A549 (cell line): ENCODE measurements at regions not wholly inside any gene's neighbourhood (a gene's known extent, or its start where the extent isn't known, plus 50 kb on each side); places are given as distances from the start of the nearest gene placed in this dataset.

ENCODE experiments used
- ATAC-seq, 2 experiments: fragments of 200-7000 bp in 1 of 2; fragments of >200 bp in 1 of 2; cut with Nextera tagmentation in 1 of 2; cut with Tn5 transposase in 1 of 2; 3 replicates each; pipeline versions ENCODE4 v1.8.0 to v1.9.1; 2018 to 2020; ENCODE audit warnings: mild to moderate bottlenecking in 1 of 2, moderate library complexity in 1 of 2
- CTCF ChIA-PET: fragments of 300-600 bp; sonication (Branson Sonifier 250); formaldehyde crosslinking; extraction: SDS; loops from one replicate; lab custom pipeline; 2021; ENCODE audit warnings: antibody characterized with exemption, inconsistent platforms; lab: Yijun Ruan, JAX
- POLR2A ChIA-PET: fragments of 350-600 bp; formaldehyde crosslinking; extraction: SDS; loops from one replicate; lab custom pipeline; 2021; ENCODE audit warnings: antibody characterized with exemption, inconsistent platforms; lab: Yijun Ruan, JAX
- DNase-seq, 2 experiments: peaks; one replicate each; pipeline versions ENCODE4 v3.0.0 to v3.0.0-alpha.2; 2011 to 2016; ENCODE audit warnings: low read depth in 1 of 2, low spot score in 1 of 2
- FAIRE-seq: peaks from 2 replicates; lab custom pipeline; 2011; peaks lifted over from hg19 to GRCh38; lab: Jason Lieb, UNC
- H3K27ac ChIP-seq, 2 experiments: fragments of >200 bp; sonication (Bioruptor Twin); formaldehyde crosslinking; 3 replicates each; pipeline ENCODE4 v1.5.1; 2016 to 2017
- H3K4me1 ChIP-seq: fragments of >200 bp; sonication (Bioruptor Twin); formaldehyde crosslinking; 3 replicates; pipeline ENCODE4 v1.6.1; 2016
- H3K4me2 ChIP-seq: fragments of >200 bp; sonication (Bioruptor Twin); formaldehyde crosslinking; 3 replicates; pipeline ENCODE4 v1.6.1; 2016
- H3K4me3 ChIP-seq: fragments of >200 bp; sonication (Bioruptor Twin); formaldehyde crosslinking; 3 replicates; pipeline ENCODE4 v1.5.1; 2016
- H3K9me3 ChIP-seq: fragments of >200 bp; sonication (Bioruptor Twin); formaldehyde crosslinking; 3 replicates; pipeline ENCODE4 v1.6.1; 2016
- BCL3 ChIP-seq: fragments of >200 bp; sonication (Bioruptor Twin); formaldehyde crosslinking; IDR thresholded peaks from 3 replicates; pipeline ENCODE4 v1.6.1; 2016
- BHLHE40 ChIP-seq: IDR thresholded peaks from 2 replicates; pipeline ENCODE4 v1.6.1; 2012; ENCODE audit warnings: low read depth, low read length, inconsistent platforms
- CBX8 ChIP-seq: fragments of 200-600 bp; sonication (generic); IDR thresholded peaks from 2 replicates; pipeline ENCODE4 v1.6.1; 2016
- CHD4 ChIP-seq: fragments of 200-600 bp; sonication (generic); IDR thresholded peaks from 2 replicates; pipeline ENCODE4 v1.6.1; 2016; ENCODE audit warnings: antibody characterized with exemption, mild to moderate bottlenecking, borderline replicate concordance
- CTCF ChIP-seq: fragments of >200 bp; sonication (Bioruptor Twin); formaldehyde crosslinking; IDR thresholded peaks from 3 replicates; pipeline ENCODE4 v1.5.1; 2016
- EHF ChIP-seq: fragments of 250-450 bp; sonication (Bioruptor Pico); IDR thresholded peaks from 2 replicates; pipeline ENCODE4 v1.5.0; 2020; ENCODE audit warnings: mild to moderate bottlenecking
- EHMT2 ChIP-seq: fragments of 200-600 bp; sonication (generic); IDR thresholded peaks from 2 replicates; pipeline ENCODE4 v1.6.1; 2016; ENCODE audit warnings: antibody characterized with exemption, low read depth, mild to moderate bottlenecking, moderate library complexity
- EP300 ChIP-seq, 2 experiments: fragments of >200 bp; sonication (Bioruptor Twin); formaldehyde crosslinking; IDR thresholded peaks; 2 replicates in 1 of 2; 3 replicates in 1 of 2; pipeline ENCODE4 v1.6.1; 2016 to 2017
- HOXA7 ChIP-seq: fragments of 250-450 bp; sonication (Bioruptor Pico); IDR thresholded peaks from 2 replicates; pipeline ENCODE4 v1.5.0; 2020; ENCODE audit warnings: mild to moderate bottlenecking, moderate library complexity
- HOXB13 ChIP-seq: fragments of 250-450 bp; sonication (Bioruptor Pico); IDR thresholded peaks from 2 replicates; pipeline ENCODE4 v1.5.0; 2020; ENCODE audit warnings: low read depth, mild to moderate bottlenecking, moderate library complexity
- HOXB5 ChIP-seq: fragments of 250-450 bp; sonication (Bioruptor Pico); IDR thresholded peaks from 2 replicates; pipeline ENCODE4 v1.5.0; 2020; ENCODE audit warnings: mild to moderate bottlenecking, moderate library complexity
- JUNB ChIP-seq: fragments of >200 bp; sonication (Bioruptor Twin); formaldehyde crosslinking; IDR thresholded peaks from 2 replicates; pipeline ENCODE4 v1.6.1; 2016
- KDM1A ChIP-seq: fragments of 200-600 bp; sonication (generic); IDR thresholded peaks from 2 replicates; pipeline ENCODE4 v1.6.1; 2016; ENCODE audit warnings: low read depth, mild to moderate bottlenecking
- KDM5A ChIP-seq: fragments of 200-600 bp; sonication (generic); IDR thresholded peaks from 2 replicates; pipeline ENCODE4 v1.6.1; 2016; ENCODE audit warnings: antibody characterized with exemption, mild to moderate bottlenecking
- MAX ChIP-seq: IDR thresholded peaks from 2 replicates; pipeline ENCODE4 v1.6.1; 2012
- MAZ ChIP-seq: fragments of 150-350 bp; IDR thresholded peaks from 2 replicates; pipeline ENCODE4 v1.6.1; 2014; ENCODE audit warnings: antibody characterized with exemption, low read depth, low read length, borderline replicate concordance
- MYC ChIP-seq: IDR thresholded peaks from 2 replicates; pipeline ENCODE4 v1.6.1; 2012; ENCODE audit warnings: mild to moderate bottlenecking, inconsistent platforms, low read length, improper control_type of control experiment, borderline replicate concordance
- NFE2L2 ChIP-seq: fragments of 150-350 bp; conservative IDR thresholded peaks from 2 replicates; pipeline ENCODE4 v1.6.1; 2014; ENCODE audit warnings: low read length
- NPAS2 ChIP-seq: fragments of 250-450 bp; sonication (Bioruptor Pico); IDR thresholded peaks from 2 replicates; pipeline ENCODE4 v1.8.0; 2022; ENCODE audit warnings: mild to moderate bottlenecking, moderate library complexity, borderline replicate concordance
- PBX3 ChIP-seq: IDR thresholded peaks from 2 replicates; pipeline ENCODE4 v1.6.1; 2012
- PHF8 ChIP-seq: fragments of 200-600 bp; sonication (generic); IDR thresholded peaks from 2 replicates; pipeline ENCODE4 v1.6.1; 2016; ENCODE audit warnings: low read depth, mild to moderate bottlenecking, antibody characterized with exemption, moderate library complexity, borderline replicate concordance
- POLR2A ChIP-seq: IDR thresholded peaks from 2 replicates; pipeline ENCODE4 v1.6.1; 2012; ENCODE audit warnings: mild to moderate bottlenecking, low read length
- RARB ChIP-seq: fragments of 250-450 bp; sonication (Bioruptor Pico); IDR thresholded peaks from 2 replicates; pipeline ENCODE4 v1.8.0; 2021; ENCODE audit warnings: mild to moderate bottlenecking, moderate library complexity
- REST ChIP-seq: fragments of 200-600 bp; sonication (generic); IDR thresholded peaks from 2 replicates; pipeline ENCODE4 v1.6.1; 2016; ENCODE audit warnings: antibody characterized with exemption, mild to moderate bottlenecking, moderate library complexity
- RFX5 ChIP-seq: fragments of 450-650 bp; IDR thresholded peaks from 2 replicates; pipeline ENCODE4 v1.7.1; 2014; ENCODE audit warnings: antibody characterized with exemption, mild to moderate bottlenecking, moderate library complexity
- RNF2 ChIP-seq: fragments of 200-600 bp; sonication (generic); IDR thresholded peaks from 2 replicates; pipeline ENCODE4 v1.6.1; 2016; ENCODE audit warnings: low read depth, mild to moderate bottlenecking, antibody characterized with exemption, moderate library complexity, borderline replicate concordance
- TFCP2L1 ChIP-seq: fragments of 250-450 bp; sonication (Bioruptor Pico); IDR thresholded peaks from 2 replicates; pipeline ENCODE4 v1.5.0; 2021; ENCODE audit warnings: mild to moderate bottlenecking
- TP53 ChIP-seq: fragments of 250-450 bp; sonication (Bioruptor Pico); IDR thresholded peaks from 2 replicates; pipeline ENCODE4 v1.5.0; 2021; ENCODE audit warnings: mild to moderate bottlenecking, moderate library complexity
- ZC3H11A ChIP-seq: fragments of 450-650 bp; IDR thresholded peaks from 2 replicates; pipeline ENCODE4 v1.6.1; 2014; ENCODE audit warnings: antibody characterized with exemption, mild to moderate bottlenecking
- ZNF302 ChIP-seq: fragments of 250-450 bp; sonication (Bioruptor Pico); IDR thresholded peaks from 2 replicates; pipeline ENCODE4 v1.9.0; 2021; ENCODE audit warnings: inconsistent platforms, mild to moderate bottlenecking, moderate library complexity
- ZSCAN20 ChIP-seq: fragments of 250-450 bp; sonication (Bioruptor Pico); IDR thresholded peaks from 2 replicates; pipeline ENCODE4 v1.8.0; 2022; ENCODE audit warnings: mild to moderate bottlenecking, moderate library complexity
- WGBS: methylation state at CpG from one replicate; pipeline ENCODE4 v1.1.6; 2017; ENCODE audit errors: missing lambda C conversion rate; 5-methylcytosine and 5-hydroxymethylcytosine counted together

- no peak for FAIRE-seq
- TF ChIP-seq EHF (CRISPR knock-in tag) (no peak), MYC (no peak), BCL3 (no peak), CTCF (no peak), TP53 (CRISPR knock-in tag) (no peak), RFX5 (no peak), NPAS2 (CRISPR knock-in tag) (no peak), CHD4 (no peak), KDM1A (no peak), MAZ (no peak), MAX (no peak), CBX8 (no peak), KDM5A (no peak), EP300 (IDR thresholded peaks at IDR 0.05) (no peak), EHMT2 (no peak), HOXB5 (CRISPR knock-in tag) (no peak), POLR2A (no peak), REST (no peak), BHLHE40 (no peak)
- TF ChIP-seq, all 56 proteins: peak for 0
- DNase-seq (no peak), ATAC-seq (no peak)
- Histone ChIP-seq H3K4me3 (no peak overlapping the region), H3K9me3 (no peaks in the 10 kb centered on the region), H3K4me2 (no peak overlapping the region), H3K27ac (no peak overlapping the region), H3K4me1 (no peaks in the 10 kb centered on the region)
- 57% methylated on average over 6 of the region's 6 CpGs for WGBS
- CTCF ChIA-PET = interaction anchor here (1.5 kb wide), 1 partner anchor 41 kb away, joined by 4 read pairs; no protein-coding TSS in a partner anchor
- POLR2A ChIA-PET = no interaction called here
Measured at GRCh38 chr6:44696686-44697085, 309.2 kb downstream of the CDC5L start.

- CTCF ChIA-PET = interaction anchor here (1.5 kb wide), 1 partner anchor 41 kb away, joined by 4 read pairs; no protein-coding TSS in a partner anchor
- no peak for FAIRE-seq
- TF ChIP-seq RFX5 (no peak), HOXB13 (CRISPR knock-in tag) (no peak), ZC3H11A (no peak), MAZ (no peak), BCL3 (no peak), JUNB (no peak), ZNF302 (CRISPR knock-in tag) (no peak), CHD4 (no peak), PHF8 (no peak), EHF (CRISPR knock-in tag) (no peak), PBX3 (no peak), ZSCAN20 (CRISPR knock-in tag) (no peak), POLR2A (no peak), NFE2L2 (no peak), RNF2 (no peak), TFCP2L1 (CRISPR knock-in tag) (no peak), RARB (CRISPR knock-in tag) (no peak), EHMT2 (no peak), HOXA7 (CRISPR knock-in tag) (no peak)
- Histone ChIP-seq H3K9me3 (no peaks in the 10 kb centered on the region), H3K4me1 (no peaks in the 10 kb centered on the region), H3K4me2 (no peak overlapping the region), H3K27ac (no peak overlapping the region), H3K4me3 (no peak overlapping the region)
- no peak for DNase-seq
- POLR2A ChIA-PET = no interaction called here
- 70% methylated on average over 10 of the region's 11 CpGs for WGBS
- ATAC-seq = no peak
Measured at GRCh38 chr6:44697327-44697726, 309.8 kb downstream of the CDC5L start.
